Aorta (tissue), 5 donors: ENCODE measurements at regions not wholly inside any gene's neighbourhood (a gene's known extent, or its start where the extent isn't known, plus 50 kb on each side); places are given as distances from the start of the nearest gene placed in this dataset.
"Not testable (repeated sequence)": the region's sequence is repeated elsewhere in the genome, so short reads cannot be mapped to it uniquely, and the experiment has no call there.

Experiments
- ATAC-seq: fragments of 200-7000 bp; cut with Tn5 transposase; one replicate; pipeline ENCODE4 v1.9.1; 2022; ENCODE audit warnings: moderate library complexity; ENCODE audit not compliant: low FRiP score
- DNase-seq, 2 donors: peaks; one replicate each; pipeline ENCODE4 v3.0.0-alpha.2; 2020
- H3K27ac ChIP-seq, 2 donors: one replicate each; pipeline ENCODE4 v1.5.1; 2013; ENCODE audit warnings: low read length in 2 of 2, mild to moderate bottlenecking in 2 of 2, moderate library complexity in 2 of 2, control low read depth in 1 of 2, inconsistent platforms in 1 of 2, low read depth in 1 of 2
- H3K27me3 ChIP-seq, 2 donors: one replicate each; pipeline ENCODE4 v1.6.1; 2013; ENCODE audit warnings: control low read depth in 1 of 2, low read length in 1 of 2, mild to moderate bottlenecking in 1 of 2, moderate library complexity in 1 of 2; ENCODE audit not compliant: insufficient read depth in 2 of 2, control insufficient read depth in 1 of 2
- H3K36me3 ChIP-seq, 2 donors: one replicate each; pipeline ENCODE4 v1.6.1; 2013; ENCODE audit warnings: control low read depth in 1 of 2, low read length in 1 of 2, mild to moderate bottlenecking in 1 of 2; ENCODE audit not compliant: insufficient read depth in 2 of 2, control insufficient read depth in 1 of 2
- H3K4me1 ChIP-seq, 2 donors: one replicate each; pipeline ENCODE4 v1.6.1; 2013; ENCODE audit warnings: low read length in 2 of 2, control low read depth in 1 of 2, mild to moderate bottlenecking in 1 of 2, moderate library complexity in 1 of 2; ENCODE audit not compliant: insufficient read depth in 2 of 2, control insufficient read depth in 1 of 2
- H3K4me3 ChIP-seq, 2 donors: one replicate each; pipeline ENCODE4 v1.5.1; 2013; ENCODE audit warnings: low read length in 2 of 2, control low read depth in 1 of 2, mild to moderate bottlenecking in 1 of 2
- H3K9me3 ChIP-seq: one replicate; pipeline ENCODE4 v1.6.1; 2013; ENCODE audit warnings: mild to moderate bottlenecking, low read length; ENCODE audit not compliant: control insufficient read depth
- WGBS, 2 donors: extraction: QIAGEN DNeasy Blood & Tissue Kit; methylation state at CpG; one replicate each; pipeline ENCODE4 v1.1.7; 2013; 5-methylcytosine and 5-hydroxymethylcytosine counted together
- intact Hi-C, 2 donors: fragments of 100-400 bp; cut with DNase I; formaldehyde crosslinking; loops; one replicate each; pipeline versions ENCODE4 v1.14.2 to v1.15.0; 2022
- donor health status: healthy with polysubstance abuse.
- donor health status: Bipolar disorder and iron deficiency.
- donor health status: DM: no; HTN: no; CAD: no.
- donor health status: DM: no; HTN: no; CAD: no.
- donor health status: DM: yes; HTN: yes; CAD: no.

DNA sequence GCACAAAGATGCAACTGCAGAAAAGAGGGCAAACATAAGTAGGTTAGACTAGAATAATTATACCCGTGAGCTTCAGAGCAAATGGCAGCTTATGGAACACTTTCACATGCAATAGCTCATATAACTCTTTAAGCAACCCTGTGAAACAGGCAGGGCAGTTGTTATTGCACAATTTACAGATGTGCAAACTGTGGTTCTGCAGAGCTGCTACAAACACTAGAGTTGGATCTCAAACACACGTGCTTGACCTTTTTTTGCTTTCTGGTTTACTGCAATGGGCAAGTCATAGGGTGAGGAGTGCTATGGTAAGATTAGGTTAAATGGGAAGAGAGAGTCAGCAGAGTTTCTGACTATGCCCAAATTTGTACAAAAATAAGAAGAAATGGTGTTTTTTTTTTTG lies 610.8 kb downstream of the GATA3 start:
- WGBS, 2 donors, result 69 to 70% methylated on average over 2 of the region's 2 CpGs

DNA sequence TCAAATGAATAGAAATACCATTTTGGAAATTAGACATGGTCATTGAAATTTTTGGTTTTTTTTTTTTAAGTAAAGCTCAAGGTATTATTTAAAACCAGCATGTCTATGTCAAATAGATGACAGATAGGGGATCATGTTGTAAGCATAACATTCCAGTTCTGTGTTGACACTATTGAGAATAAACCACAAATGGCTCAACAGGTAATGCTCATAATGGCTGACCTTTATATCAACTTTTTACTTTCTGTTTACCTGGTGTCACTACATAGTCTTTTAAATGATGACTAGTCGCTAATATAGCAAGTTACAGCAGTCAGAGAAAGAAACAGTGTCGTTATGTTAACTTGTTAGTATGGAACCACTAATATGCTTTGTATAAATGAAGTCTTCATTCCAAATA lies 616.0 kb downstream of the GATA3 start:
- WGBS, 2 donors, result 85 to 92% methylated on average over 2 of the region's 2 CpGs
- Histone ChIP-seq H3K27ac (no peak overlapping the region), H3K4me3 (no peak overlapping the region), H3K36me3 (no peaks in the 10 kb centered on the region), H3K4me1 (no peaks in the 10 kb centered on the region), H3K27me3 (no peaks in the 10 kb centered on the region), H3K9me3 (peaks cover 4% of the 10 kb centered on the region)
- intact Hi-C loops, result no loop called here
- no peak for ATAC-seq
- DNase-seq, result no peak

More for the DNA sequence above, 610.8 kb downstream of the GATA3 start:
- Histone ChIP-seq H3K27ac (no peak overlapping the region), H3K4me3 (no peak overlapping the region), H3K36me3 (no peaks in the 10 kb centered on the region), H3K4me1 (no peaks in the 10 kb centered on the region), H3K9me3 (peaks cover 2% of the 10 kb centered on the region), H3K27me3 (no peaks in the 10 kb centered on the region)
- no peak for DNase-seq
- no peak for ATAC-seq
- intact Hi-C loops, result no loop called here

DNA sequence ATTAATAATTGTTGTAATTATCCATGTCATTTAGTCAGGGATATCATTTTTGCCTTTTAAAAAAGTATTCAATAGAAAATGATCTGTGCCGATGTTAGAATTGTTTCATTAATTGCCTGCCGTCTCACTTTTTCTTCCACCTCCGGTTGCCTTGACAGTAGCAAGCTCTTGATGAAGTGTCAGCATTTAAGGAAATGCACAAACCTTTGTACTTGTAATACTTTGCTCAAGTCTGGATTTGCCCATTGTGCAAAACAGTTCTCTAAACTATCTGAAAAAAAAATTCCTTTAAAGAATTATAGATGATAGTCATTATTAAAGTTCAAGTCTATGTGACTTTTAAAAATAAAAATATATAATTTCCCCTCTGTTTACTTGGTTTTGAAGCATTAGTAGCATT lies 619.7 kb downstream of the GATA3 start:
- no peak for ATAC-seq
- Histone ChIP-seq H3K4me1 (no peaks in the 10 kb centered on the region), H3K27me3 (no peaks in the 10 kb centered on the region), H3K9me3 (peaks cover 2% of the 10 kb centered on the region), H3K27ac (no peak overlapping the region), H3K36me3 (no peaks in the 10 kb centered on the region), H3K4me3 (no peak overlapping the region)
- no peak for DNase-seq
- intact Hi-C loops, result no loop called here
- WGBS, 2 donors, result 63 to 85% methylated on average over 3 of the region's 3 CpGs

DNA sequence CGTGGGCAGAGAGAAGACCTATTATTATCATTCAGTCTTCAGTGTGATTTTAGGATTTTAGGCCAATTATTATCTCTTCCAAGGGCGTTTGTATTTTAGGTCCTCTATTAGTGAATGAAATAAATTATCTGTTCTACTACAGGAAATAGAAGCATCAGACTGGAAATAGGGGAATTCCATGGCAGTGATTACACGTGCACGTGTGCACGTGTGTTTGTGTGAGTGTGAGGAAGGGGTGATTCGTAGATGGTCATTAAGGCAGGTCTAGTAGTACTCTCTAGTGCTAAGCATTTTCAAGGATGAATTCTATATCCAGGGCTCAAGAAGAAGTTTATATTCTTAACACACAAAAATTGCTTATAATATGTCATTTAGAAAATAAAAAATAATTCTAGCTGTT lies 623.2 kb downstream of the GATA3 start:
- Histone ChIP-seq H3K4me3 (no peak overlapping the region), H3K9me3 (no peaks in the 10 kb centered on the region), H3K4me1 (no peaks in the 10 kb centered on the region), H3K36me3 (no peaks in the 10 kb centered on the region), H3K27me3 (no peaks in the 10 kb centered on the region), H3K27ac (no peak overlapping the region)
- intact Hi-C loops, result no loop called here
- DNase-seq (no peak), ATAC-seq (no peak)
- 44 to 69% methylated on average over 6 of the region's 6 CpGs for WGBS, 2 donors

DNA sequence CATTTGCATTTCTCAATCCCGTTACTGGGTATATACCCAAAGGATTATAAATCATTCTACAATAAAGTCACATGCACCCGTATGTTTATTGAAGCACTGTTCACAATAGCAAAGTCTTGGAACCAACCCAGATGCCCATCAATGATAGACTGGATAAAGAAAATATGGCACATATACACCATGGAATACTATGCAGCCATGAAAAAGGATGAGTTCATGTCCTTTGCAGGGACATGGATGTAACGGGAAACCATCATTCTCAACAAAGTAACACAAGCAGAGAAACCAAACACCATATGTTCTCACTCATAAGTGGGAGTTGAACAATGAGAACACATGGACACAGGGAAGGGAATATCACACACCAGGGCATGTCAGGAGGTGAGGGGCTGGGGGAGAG lies 630.4 kb downstream of the GATA3 start:
- H3K4me1 ChIP-seq, H3K27ac ChIP-seq, H3K9me3 ChIP-seq, intact Hi-C loops, H3K4me3 ChIP-seq, DNase-seq, H3K27me3 ChIP-seq, ATAC-seq, H3K36me3 ChIP-seq: not testable (repeated sequence)
- WGBS, 2 donors, result 92 to 95% methylated on average over 3 of the region's 3 CpGs

DNA sequence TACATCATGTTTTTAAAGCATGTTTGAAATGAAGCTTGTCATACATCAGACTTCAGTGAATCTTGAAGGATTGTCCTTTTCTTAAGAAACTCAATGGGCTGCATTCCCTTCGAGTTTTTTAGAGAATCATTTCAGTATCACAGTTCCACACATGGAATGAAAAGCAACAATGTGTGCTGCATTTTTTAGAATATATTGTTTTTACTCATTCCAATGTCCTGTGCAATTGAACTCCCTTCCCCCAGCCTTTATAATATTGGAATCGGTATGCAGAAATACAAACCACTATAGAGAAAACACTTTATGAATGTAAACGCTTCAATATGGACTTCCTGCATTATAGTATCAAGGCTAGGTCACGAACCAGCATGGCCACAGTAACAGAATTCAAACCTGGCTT lies 634.4 kb downstream of the GATA3 start:
- H3K4me1 ChIP-seq, result no peaks in the 10 kb centered on the region
- 27 to 48% methylated on average over 4 of the region's 4 CpGs for WGBS, 2 donors
- intact Hi-C loops, result no loop called here
- no peak for ATAC-seq
- no peak overlapping the region for H3K4me3 ChIP-seq
- no peaks in the 10 kb centered on the region for H3K9me3 ChIP-seq
- no peak for DNase-seq
- H3K36me3 ChIP-seq, result no peaks in the 10 kb centered on the region
- no peak overlapping the region for H3K27ac ChIP-seq
- no peaks in the 10 kb centered on the region for H3K27me3 ChIP-seq

DNA sequence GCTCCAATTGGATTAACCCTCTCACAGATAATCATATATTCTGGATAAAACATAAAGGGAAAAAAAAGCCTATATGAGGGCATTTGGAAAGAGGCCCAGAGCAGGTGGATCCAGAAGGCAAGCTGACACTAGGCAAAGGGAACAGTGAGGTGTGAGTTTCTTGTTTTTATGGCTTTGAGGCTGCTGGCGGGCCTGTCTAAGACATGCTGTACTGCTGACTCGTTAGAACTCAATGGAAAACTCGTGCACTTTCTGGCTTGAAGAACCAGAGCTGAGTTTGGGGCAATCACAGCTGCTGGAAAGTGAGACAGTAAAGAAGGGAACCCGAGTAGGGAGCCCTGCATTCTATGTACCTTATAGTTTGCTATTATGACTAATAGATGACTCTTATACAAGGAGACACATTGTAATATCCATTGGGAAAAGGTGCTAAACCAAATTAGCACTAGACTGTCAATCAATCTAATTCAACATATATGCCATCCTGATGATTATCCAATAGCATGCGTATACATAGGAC lies 637.1 kb downstream of the GATA3 start:
- WGBS, 2 donors, result 82 to 85% methylated on average over 5 of the region's 5 CpGs
- DNase-seq, result no peak
- no peak for ATAC-seq
- intact Hi-C loops, result no loop called here
- H3K27me3 ChIP-seq, result no peaks in the 10 kb centered on the region
- H3K4me1 ChIP-seq, result no peaks in the 10 kb centered on the region
- H3K9me3 ChIP-seq, result no peaks in the 10 kb centered on the region
- no peaks in the 10 kb centered on the region for H3K36me3 ChIP-seq
- H3K4me3 ChIP-seq, result no peak overlapping the region
- H3K27ac ChIP-seq, result no peak overlapping the region

DNA sequence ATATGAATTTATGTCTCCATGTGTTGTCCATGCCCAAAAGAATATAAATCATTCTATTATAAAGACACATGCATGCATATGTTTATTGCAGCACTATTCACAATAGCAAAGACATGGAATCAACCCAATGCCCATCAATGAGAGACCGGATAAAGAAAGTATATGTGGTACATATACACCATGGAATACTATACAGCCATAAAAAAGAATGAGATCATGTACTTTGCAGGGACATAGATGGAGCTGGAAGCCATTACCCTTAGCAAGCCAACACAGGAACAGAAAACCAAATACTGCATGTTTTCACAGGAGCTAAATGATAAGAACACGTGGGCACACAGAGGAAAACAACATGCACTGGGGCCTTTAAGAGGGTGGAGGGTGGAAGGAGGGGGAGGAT lies 639.1 kb downstream of the GATA3 start:
- H3K27me3 ChIP-seq, H3K27ac ChIP-seq, H3K4me3 ChIP-seq, ATAC-seq, intact Hi-C loops, DNase-seq, H3K36me3 ChIP-seq, H3K9me3 ChIP-seq, H3K4me1 ChIP-seq: not testable (repeated sequence)
- WGBS, 2 donors, result 45 to 54% methylated on average over 2 of the region's 2 CpGs

DNA sequence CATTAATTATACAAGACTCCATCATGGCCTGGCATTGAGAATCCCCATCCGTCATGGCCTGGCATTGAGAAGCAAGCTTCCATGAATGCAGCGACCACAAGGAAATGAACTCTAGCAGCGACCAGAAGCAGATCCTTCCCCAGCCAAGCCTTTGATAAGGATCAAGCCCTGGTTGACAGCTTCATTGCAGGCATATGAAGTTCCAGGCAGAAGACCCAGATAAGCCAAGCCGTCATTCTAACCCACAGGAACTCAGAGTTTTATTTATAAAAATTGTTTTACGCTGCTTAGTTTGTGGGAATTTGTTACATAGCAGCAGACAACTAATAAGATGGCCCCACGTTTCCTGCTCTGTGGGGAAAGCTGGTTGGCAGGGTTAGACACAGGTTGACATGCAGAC lies 642.3 kb downstream of the GATA3 start:
- intact Hi-C loops, result no loop called here
- DNase-seq, result no peak
- ATAC-seq, result no peak

More for the DNA sequence above, 642.3 kb downstream of the GATA3 start:
- Histone ChIP-seq H3K36me3 (no peaks in the 10 kb centered on the region), H3K9me3 (no peaks in the 10 kb centered on the region), H3K27ac (no peak overlapping the region), H3K4me1 (no peaks in the 10 kb centered on the region), H3K4me3 (no peak overlapping the region), H3K27me3 (no peaks in the 10 kb centered on the region)
- 61 to 70% methylated on average over 6 of the region's 6 CpGs for WGBS, 2 donors
